Activated naive CD4-positive, alpha-beta T cell treated with anti-CD3 and anti-CD28 coated beads for 36 hours (primary cell): ENCODE measurements at regions not wholly inside any gene's neighbourhood (a gene's known extent, or its start where the extent isn't known, plus 50 kb on each side); places are given as distances from the start of the nearest gene placed in this dataset.

Experiments
- CTCF ChIA-PET: fragments of 350-600 bp; sonication (Branson Sonifier 250); formaldehyde crosslinking; loops from one replicate; lab custom pipeline; 2021; ENCODE audit warnings: antibody characterized with exemption; lab: Charles Lee
- DNase-seq: peaks from one replicate; pipeline ENCODE4 v3.0.0-alpha.2; 2020
- H3K27ac Mint-ChIP-seq: one replicate; pipeline ENCODE4 v1.8.0; 2021; ENCODE audit warnings: mild to moderate bottlenecking, mixed read lengths
- H3K27me3 Mint-ChIP-seq: one replicate; pipeline ENCODE4 v1.8.0; 2021; ENCODE audit warnings: low read depth, mixed read lengths
- H3K36me3 Mint-ChIP-seq: one replicate; pipeline ENCODE4 v1.8.0; 2021; ENCODE audit warnings: low read depth, mixed read lengths
- H3K4me1 Mint-ChIP-seq: one replicate; pipeline ENCODE4 v1.8.0; 2021; ENCODE audit warnings: low read depth, mixed read lengths
- H3K4me3 Mint-ChIP-seq: one replicate; pipeline ENCODE4 v1.8.0; 2021; ENCODE audit warnings: mild to moderate bottlenecking, moderate library complexity, mixed read lengths
- H3K9me3 Mint-ChIP-seq: one replicate; pipeline ENCODE4 v1.8.0; 2021; ENCODE audit warnings: mixed read lengths
- intact Hi-C: fragments of 100-400 bp; cut with micrococcal nuclease; formaldehyde crosslinking; loops from one replicate; pipeline ENCODE4 v1.15.1; 2023

DNA sequence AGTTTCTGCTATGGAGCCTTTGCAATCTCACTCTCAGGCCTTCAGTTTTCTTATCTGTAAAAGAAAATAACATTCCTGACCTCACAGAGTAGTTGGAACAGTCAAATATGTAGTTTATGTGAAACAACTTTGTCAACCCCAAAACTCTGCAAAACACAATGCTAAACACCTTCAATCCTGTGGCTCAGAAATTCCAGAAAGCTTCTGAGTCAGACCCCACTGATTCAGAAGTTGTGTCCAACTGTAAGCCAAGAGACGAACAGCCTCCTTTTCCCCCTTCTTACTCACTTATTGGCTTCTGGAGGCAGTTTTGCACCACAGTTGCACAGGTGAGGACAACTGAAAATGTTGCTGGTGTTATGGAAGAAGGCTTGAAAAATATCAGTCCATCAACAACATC is 52.9 kb downstream of the TMSB4Y start:
- Mint-ChIP-seq H3K9me3 (no peaks in the 10 kb centered on the region), H3K4me3 (no peak overlapping the region), H3K4me1 (peaks cover 4% of the 10 kb centered on the region), H3K36me3 (no peaks in the 10 kb centered on the region), H3K27me3 (no peaks in the 10 kb centered on the region), H3K27ac (no peak overlapping the region)
- no peak for DNase-seq
- CTCF ChIA-PET, result no interaction called here
- intact Hi-C loops, result no loop called here

DNA sequence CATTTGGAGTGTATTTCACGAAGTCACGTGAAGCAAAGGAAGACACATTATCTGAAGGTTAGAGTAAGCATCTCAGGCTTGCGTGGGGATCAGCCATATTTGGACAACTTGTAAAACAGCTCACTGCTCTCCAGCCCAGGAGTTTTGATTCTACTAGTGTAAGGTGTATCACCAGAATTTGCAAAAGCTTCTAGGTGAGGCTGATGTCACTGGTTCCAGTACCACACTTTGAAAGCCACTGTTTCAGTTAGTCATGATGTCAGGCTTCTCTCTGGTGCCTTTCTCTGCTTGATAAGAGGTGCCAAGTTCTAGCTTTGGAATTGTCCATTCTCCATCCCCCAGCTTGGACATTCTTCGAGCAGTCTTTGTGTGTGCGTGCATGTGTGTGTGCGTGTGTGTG is 62.3 kb downstream of the TMSB4Y start:
- Mint-ChIP-seq H3K27ac (no peak overlapping the region), H3K36me3 (peaks cover 3% of the 10 kb centered on the region), H3K9me3 (no peaks in the 10 kb centered on the region), H3K4me3 (no peak overlapping the region), H3K4me1 (no peaks in the 10 kb centered on the region), H3K27me3 (no peaks in the 10 kb centered on the region)
- intact Hi-C loops, result no loop called here
- no peak for DNase-seq
- CTCF ChIA-PET, result no interaction called here

DNA sequence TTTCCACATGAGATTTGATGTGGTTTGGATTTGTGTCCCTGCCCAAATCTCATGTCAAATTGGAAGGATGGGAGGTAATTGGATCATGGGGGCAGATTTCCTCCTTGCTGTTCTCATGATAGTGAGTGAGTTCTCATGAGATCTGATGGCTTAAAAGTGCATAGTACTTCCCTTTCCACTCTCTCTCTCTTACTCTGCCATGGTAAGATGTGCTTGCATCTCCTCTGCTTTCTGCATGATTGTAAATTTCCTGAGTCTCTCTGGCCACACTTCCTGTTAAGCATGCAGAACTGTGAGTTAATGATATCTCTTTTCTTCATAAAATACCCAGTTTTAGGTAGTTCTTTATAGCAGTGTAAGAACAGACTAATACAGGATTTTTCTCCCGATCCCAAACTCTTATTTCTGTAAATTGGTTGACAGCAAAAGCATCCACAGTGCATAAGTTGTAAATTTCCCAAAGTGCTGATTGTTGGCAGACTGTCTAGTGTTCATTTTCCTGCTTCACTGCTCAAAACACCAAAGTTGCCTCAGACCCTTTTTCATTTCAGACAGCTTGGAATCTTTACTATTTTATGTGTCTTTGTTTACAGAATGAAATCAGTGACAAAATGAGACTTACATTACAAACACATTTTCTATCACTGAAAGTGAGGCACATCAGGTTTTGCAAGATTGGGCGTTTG is 86.6 kb downstream of the TMSB4Y start:
- Mint-ChIP-seq H3K27me3 (no peaks in the 10 kb centered on the region), H3K27ac (no peak overlapping the region), H3K9me3 (no peaks in the 10 kb centered on the region), H3K4me3 (no peak overlapping the region), H3K36me3 (peaks cover 3% of the 10 kb centered on the region), H3K4me1 (peaks cover 21% of the 10 kb centered on the region)
- CTCF ChIA-PET, result no interaction called here
- no peak for DNase-seq
- intact Hi-C loops, result no loop called here

DNA sequence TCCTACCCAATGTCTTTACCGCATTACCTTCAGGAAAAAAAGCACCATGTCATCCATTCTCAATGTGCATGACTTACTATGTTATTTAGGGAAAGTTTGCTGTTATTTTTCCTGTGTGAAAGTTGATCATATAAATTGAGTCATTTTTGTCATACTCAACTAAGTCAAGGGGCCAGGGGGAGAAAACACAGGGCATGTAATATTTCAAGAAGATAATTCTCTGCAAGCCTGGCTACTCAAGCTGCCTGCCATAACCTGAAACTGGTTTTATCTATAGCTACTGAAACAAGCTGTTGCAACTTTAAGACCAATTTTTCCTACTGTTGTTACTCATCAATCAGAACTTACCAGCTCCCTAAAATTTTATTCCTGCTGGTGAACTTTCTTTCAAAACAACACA is 91.4 kb downstream of the TMSB4Y start:
- peaks cover 14% of the 10 kb centered on the region for H3K4me1 Mint-ChIP-seq
- H3K9me3 Mint-ChIP-seq, result no peaks in the 10 kb centered on the region
- no peak overlapping the region for H3K27ac Mint-ChIP-seq
- CTCF ChIA-PET, result no interaction called here
- no peak overlapping the region for H3K4me3 Mint-ChIP-seq
- intact Hi-C loops, result no loop called here
- DNase-seq, result no peak
- no peaks in the 10 kb centered on the region for H3K36me3 Mint-ChIP-seq
- H3K27me3 Mint-ChIP-seq, result no peaks in the 10 kb centered on the region

DNA sequence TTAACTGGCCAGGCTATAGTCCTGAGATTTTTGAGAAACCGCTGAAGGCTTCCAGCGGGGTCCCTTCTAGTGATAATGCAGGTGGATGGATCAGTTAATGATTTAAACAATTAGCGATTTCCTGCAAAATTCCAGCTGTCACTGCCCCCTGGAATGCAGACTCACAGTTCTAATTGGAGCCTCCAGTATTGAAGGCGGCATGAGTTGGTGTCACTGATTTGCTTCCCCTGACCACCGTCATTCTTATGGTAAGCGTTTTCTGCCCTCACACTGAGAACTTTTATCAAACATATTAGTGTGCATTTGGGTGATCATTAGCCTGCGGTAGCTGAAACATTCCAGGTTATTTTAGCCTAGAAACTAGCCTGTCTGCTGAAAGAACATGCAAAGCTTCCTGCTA is 99.1 kb downstream of the TMSB4Y start:
- H3K4me1 Mint-ChIP-seq, result peaks cover 30% of the 10 kb centered on the region
- H3K36me3 Mint-ChIP-seq, result no peaks in the 10 kb centered on the region
- CTCF ChIA-PET, result interaction anchor here (0.6 kb wide), 1 partner anchor 1072 kb away, joined by 3 read pairs; no protein-coding TSS in a partner anchor
- no peaks in the 10 kb centered on the region for H3K9me3 Mint-ChIP-seq
- H3K4me3 Mint-ChIP-seq, result no peak overlapping the region
- DNase-seq, result no peak
- intact Hi-C loops, result no loop called here
- no peak overlapping the region for H3K27ac Mint-ChIP-seq
- no peaks in the 10 kb centered on the region for H3K27me3 Mint-ChIP-seq

DNA sequence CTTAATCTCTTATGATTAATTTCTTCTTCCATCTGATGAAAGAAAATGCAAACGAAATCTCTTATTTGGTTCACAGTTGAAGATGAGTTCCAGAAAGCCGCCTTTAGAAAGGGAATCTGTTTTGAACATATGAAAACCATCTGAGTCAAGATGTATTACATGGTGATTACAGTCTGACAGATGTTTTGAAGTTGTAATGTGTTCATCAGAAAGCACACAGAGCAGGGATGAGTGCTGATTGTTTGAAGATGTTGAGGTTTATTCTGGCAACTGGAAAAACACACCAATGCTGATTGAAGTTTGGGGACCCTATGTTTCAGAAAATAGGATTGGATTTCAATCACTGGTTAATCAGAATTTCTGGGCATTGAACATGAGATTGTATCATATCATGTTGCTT is 99.7 kb downstream of the TMSB4Y start:
- Mint-ChIP-seq H3K9me3 (no peaks in the 10 kb centered on the region), H3K4me3 (no peak overlapping the region), H3K27ac (peak overlapping the region; percentile 24), H3K4me1 (peaks cover 30% of the 10 kb centered on the region), H3K36me3 (peaks cover 2% of the 10 kb centered on the region), H3K27me3 (no peaks in the 10 kb centered on the region)
- intact Hi-C loops, result no loop called here
- CTCF ChIA-PET, result no interaction called here
- DNase-seq, result no peak

DNA sequence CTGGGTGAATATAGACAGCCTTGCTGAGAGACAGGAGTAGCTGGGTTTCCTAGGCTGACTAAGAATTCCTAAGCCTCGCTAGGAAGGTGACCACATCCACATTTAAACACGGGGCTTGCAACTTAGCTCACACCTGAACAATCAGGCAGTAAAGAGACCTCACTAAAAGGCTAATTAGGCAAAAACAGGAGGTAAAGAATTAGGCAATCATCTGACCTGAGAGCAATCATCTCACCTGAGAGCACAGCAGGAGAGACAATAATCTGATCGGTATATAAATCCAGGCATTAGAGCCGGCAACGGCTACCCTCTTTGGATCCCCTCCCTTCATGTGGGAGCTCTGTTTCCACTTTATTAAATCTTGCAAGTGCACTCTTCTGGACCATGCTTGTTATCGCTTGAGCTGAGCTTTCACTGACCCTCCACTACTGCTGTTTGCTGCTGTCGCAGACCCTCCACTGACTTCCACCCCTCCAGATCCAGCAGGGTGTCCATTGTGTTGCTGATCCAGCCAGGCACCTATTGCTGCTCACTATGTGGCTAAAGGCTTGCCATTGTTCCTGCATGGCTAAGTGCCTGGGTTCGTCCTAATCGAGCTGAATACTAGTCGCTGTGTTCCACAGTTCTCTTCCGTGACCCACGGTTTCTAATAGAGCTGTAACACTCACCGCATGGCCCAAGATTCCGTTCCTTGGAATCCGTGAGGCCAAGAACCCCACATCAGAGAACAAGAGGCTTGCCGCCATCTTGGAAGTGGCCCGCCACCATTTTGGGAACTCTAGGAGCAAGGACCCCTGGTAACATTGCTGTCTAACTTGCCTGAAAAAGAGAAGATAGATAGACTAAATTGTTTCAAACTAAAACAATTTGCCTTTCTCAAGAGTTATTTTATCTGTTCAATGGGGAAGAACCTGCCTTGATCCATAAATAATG is 100.7 kb downstream of the TMSB4Y start:
- CTCF ChIA-PET, result no interaction called here
- peaks cover 30% of the 10 kb centered on the region for H3K4me1 Mint-ChIP-seq
- no peak overlapping the region for H3K4me3 Mint-ChIP-seq
- DNase-seq, result no peak
- H3K27me3 Mint-ChIP-seq, result no peaks in the 10 kb centered on the region
- peak overlapping the region; percentile 81 for H3K27ac Mint-ChIP-seq
- peaks cover 4% of the 10 kb centered on the region for H3K36me3 Mint-ChIP-seq
- intact Hi-C loops, result loop anchor here (1.0 to 5.0 kb wide), 4 partner anchors 53 to 1638 kb away; no protein-coding TSS in a partner anchor
- no peaks in the 10 kb centered on the region for H3K9me3 Mint-ChIP-seq

DNA sequence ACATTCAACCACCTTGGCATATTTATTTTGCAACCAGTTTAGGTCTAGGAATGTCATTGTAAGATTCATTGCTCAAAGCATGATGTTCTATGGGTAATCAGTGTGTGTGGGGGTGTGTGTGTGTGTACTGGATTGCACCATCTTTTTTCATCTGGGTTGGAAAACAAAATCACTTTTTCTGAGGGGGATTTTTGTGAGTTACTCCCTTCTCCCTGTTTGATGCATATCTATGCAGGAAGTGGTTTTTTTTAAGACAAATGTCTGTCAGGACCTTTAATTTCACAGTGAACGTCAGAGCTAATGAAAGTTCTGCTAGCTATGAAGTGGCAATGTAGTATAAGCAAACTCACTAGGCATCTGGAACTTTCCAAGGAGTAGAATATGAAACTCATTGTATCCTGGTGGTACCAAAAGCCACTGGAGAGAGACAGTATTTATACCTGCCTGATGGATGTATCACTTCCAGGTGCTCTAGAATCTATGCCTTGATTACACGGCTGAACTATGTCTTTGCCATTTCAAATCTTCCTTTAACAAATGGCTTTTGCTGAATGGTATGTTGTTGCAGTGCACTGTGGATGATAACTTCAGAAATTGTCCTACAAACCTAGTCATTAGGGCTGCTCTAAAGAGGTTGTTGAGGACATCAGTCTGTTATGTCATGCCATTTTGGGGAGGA is 101.5 kb downstream of the TMSB4Y start:
- CTCF ChIA-PET, result no interaction called here
- Mint-ChIP-seq H3K4me1 (peaks cover 30% of the 10 kb centered on the region), H3K9me3 (peaks cover 3% of the 10 kb centered on the region), H3K27me3 (no peaks in the 10 kb centered on the region), H3K27ac (peak overlapping the region; percentile 81), H3K36me3 (peaks cover 8% of the 10 kb centered on the region), H3K4me3 (no peak overlapping the region)
- DNase-seq, result peak; percentile 17
- intact Hi-C loops, result loop anchor here (1.0 to 5.0 kb wide), 4 partner anchors 54 to 1637 kb away; no protein-coding TSS in a partner anchor

DNA sequence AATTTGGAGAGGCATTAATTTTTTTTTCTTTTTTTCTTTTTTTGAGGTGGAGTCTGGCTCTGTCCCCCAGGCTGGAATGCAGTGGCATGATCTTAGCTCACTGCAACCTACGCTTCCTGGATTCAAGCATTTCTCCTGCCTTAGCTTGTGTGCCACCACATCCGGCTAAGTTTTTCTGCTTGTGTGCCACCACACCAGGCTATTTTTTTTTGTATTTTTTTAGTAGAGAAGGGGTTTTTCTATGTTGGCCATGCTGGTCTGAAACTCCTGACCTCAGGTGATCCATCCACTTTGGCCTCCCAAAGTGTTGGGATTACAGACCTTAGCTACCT is 102.0 kb downstream of the TMSB4Y start:
- CTCF ChIA-PET, result no interaction called here
- DNase-seq, result peak; percentile 33
- no peak overlapping the region for H3K4me3 Mint-ChIP-seq
- H3K27me3 Mint-ChIP-seq, result no peaks in the 10 kb centered on the region
- intact Hi-C loops, result loop anchor here (1.0 to 5.0 kb wide), 4 partner anchors 54 to 1637 kb away; no protein-coding TSS in a partner anchor
- H3K27ac Mint-ChIP-seq, result peak overlapping the region; percentile 81
- H3K9me3 Mint-ChIP-seq, result peaks cover 6% of the 10 kb centered on the region
- H3K4me1 Mint-ChIP-seq, result peaks cover 30% of the 10 kb centered on the region
- peaks cover 9% of the 10 kb centered on the region for H3K36me3 Mint-ChIP-seq

DNA sequence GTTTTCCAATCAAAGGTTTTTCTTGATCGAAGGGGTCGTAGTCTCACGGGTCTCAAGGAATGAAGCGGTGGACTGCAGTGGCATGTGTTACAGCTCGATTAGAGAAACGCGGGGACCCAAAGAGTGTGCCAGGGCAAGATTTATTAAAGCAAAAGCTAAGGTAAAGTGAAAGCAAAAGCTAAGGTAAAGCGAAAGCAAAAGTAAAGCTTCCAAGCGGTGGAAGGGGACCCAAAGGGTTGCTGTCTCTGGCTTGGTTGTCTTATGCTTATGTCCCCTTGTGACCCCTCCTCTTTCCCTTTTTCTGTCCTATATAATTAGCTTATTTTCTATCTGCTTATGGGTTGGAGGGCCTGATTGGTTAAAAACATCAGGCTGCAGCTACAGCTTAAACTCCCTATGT is 126.4 kb downstream of the TMSB4Y start:
- H3K27ac Mint-ChIP-seq, result no peak overlapping the region
- DNase-seq, result no peak
- no peaks in the 10 kb centered on the region for H3K27me3 Mint-ChIP-seq
- H3K4me1 Mint-ChIP-seq, result peaks cover 5% of the 10 kb centered on the region
- no peaks in the 10 kb centered on the region for H3K36me3 Mint-ChIP-seq
- intact Hi-C loops, result no loop called here
- no peaks in the 10 kb centered on the region for H3K9me3 Mint-ChIP-seq
- CTCF ChIA-PET, result no interaction called here
- H3K4me3 Mint-ChIP-seq, result no peak overlapping the region

DNA sequence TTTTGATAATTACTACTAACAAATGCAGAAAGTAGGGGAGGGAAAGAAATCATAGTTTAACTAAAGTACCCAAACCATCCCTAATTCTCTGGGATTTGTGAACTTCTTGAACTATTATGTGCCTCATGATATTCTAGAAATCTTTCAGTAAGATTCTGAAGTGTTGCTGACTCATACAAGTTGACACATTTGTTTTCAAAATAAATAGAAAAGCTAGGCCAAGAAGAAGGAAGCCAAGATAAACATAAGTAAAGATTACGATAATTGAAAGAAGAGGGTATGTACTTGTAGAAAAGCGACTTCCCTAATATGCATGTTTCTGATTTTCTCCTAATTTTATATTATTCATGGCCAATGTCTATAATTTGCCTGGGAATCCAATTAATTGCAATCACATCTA is 140.7 kb downstream of the TMSB4Y start:
- Mint-ChIP-seq H3K36me3 (peaks cover 16% of the 10 kb centered on the region), H3K27me3 (no peaks in the 10 kb centered on the region), H3K27ac (no peak overlapping the region), H3K4me1 (peaks cover 3% of the 10 kb centered on the region), H3K4me3 (no peak overlapping the region), H3K9me3 (peaks cover 5% of the 10 kb centered on the region)
- no peak for DNase-seq
- intact Hi-C loops, result no loop called here
- CTCF ChIA-PET, result no interaction called here

DNA sequence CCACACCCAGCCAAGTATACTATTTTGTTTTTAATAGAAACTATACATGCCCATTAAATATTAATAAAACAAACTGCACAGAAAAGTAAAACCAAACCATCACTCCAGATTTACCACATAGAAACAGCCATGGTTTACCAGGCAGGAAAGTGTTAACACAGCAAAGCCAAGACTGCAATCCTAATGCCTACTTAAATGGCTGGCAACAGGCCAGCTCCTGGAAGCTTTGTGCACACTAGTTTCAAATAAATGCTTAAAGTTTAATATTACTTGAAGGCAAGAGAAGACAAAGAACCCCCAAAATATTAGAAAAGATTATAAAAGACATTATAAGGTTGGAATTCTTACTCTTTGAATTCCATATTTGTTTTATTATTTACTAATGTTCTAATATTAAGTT is 141.0 kb downstream of the VCY start:
- peaks cover 3% of the 10 kb centered on the region for H3K4me1 Mint-ChIP-seq
- H3K27me3 Mint-ChIP-seq, result no peaks in the 10 kb centered on the region
- H3K4me3 Mint-ChIP-seq, result no peak overlapping the region
- peaks cover 16% of the 10 kb centered on the region for H3K36me3 Mint-ChIP-seq
- CTCF ChIA-PET, result no interaction called here
- peaks cover 5% of the 10 kb centered on the region for H3K9me3 Mint-ChIP-seq
- no peak overlapping the region for H3K27ac Mint-ChIP-seq
- DNase-seq, result no peak
- intact Hi-C loops, result no loop called here
